Dedifferentiated amniotic fluid mesenchymal stem cell (primary cell): ENCODE measurements at regions not wholly inside any gene's neighbourhood (a gene's known extent, or its start where the extent isn't known, plus 50 kb on each side); places are given as distances from the start of the nearest gene placed in this dataset.
"Not testable (repeated sequence)": the region's sequence is repeated elsewhere in the genome, so short reads cannot be mapped to it uniquely, and the experiment has no call there.

Experiments
- DNase-seq: peaks from one replicate; pipeline ENCODE4 v3.0.0-alpha.2; 2016; ENCODE audit errors: extremely low spot score

DNA sequence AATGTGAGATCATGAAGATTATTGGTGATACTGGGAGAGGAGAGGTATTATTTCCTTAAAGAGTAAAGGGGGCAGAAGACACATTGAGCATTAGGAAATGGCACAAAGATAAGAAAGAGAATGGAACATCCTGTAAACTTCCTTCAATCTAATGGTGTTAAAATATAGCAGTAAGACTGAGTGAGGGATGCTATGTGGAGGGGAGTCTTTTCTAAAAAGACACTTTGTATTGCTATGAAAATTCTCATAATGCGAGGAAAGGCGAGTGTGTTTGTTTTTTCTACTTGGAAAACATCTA, 405.2 kb downstream of the ARL4A start:
- no peak for DNase-seq

DNA sequence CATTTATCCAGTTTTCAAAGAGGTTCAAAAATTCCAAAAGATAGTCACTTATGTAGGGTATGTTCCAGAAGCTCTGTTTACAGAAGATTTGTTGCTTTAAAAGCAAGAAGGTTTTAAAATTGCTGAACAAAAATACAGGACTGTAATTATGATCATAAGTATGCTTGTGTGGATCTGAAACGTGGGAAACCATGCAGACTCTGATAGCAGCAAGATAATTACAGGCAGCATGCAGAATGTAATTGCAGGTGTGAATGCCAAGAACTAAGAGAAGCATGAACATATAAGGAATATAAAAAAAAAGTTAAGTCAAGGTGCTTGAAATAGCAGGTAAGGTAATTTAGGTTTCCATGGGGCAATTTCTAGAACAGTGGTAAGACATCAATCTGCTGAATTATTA, 405.7 kb downstream of the ARL4A start:
- DNase-seq = no peak

DNA sequence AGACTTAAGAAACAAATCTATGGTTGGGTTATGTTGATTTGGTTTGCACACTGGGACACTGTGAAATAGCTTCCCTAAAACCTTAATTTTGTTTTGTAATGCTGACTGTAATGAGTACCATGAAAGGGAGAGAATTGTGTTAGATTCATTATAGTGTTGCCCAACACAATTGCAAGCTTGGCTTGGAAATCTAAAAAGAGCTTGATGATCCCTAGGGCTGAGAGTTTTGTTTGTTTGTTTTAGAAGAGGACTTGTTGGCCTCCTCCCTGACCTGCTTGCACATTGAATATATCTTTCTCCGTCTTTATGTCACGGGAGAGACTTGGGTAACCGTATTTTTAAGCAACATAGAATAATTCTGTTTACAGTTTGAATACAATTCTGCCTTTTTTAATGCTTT, 410.1 kb downstream of the ARL4A start:
- no peak for DNase-seq

DNA sequence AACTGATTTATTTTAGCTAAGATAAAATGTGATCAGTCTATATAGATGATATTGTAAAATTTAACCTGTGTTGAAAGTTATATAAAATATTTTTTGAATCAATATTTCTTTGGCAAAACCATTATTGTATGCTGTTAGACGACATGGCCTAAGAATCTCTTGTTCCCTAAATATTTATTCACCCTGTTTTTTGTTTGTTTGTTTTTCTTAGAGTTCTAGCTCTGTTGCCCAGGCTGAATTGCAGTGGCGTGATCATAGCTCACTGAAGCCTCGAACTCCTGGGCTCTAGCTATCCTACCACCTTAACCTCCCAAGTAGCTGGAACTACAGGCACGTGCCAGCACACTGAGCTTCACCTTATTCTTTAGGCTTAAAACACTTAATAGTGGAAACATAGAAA, 410.7 kb downstream of the ARL4A start:
- no peak for DNase-seq

DNA sequence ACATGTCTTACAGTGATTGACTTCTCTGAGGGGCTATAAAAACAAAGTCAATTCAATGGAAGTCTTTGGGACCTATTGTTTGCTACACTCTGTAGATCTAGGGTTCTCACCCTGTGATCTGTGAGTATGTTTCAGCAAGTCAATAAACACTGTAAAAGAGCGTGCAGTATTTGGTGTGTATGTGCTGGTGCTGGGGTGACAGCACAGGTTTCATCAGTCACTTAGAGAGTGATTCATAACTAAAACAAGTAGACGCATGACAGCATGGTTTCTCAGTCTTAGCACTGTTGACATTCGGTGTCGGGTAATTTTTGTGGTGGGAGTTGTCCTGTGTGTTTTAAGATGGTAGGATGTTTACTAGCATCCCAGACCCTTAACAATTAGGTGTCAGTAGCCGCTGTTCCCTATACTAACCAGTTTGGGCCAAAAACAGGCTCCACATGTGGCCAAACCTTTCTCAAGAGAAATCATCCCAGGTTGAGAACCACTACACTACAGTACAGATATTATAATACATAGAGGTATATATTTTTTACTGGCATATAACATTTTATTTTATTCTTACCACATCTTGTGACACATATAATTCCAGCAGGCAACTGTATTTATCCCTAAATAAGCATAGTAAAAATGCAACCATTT, 411.8 kb downstream of the ARL4A start:
- DNase-seq = no peak

DNA sequence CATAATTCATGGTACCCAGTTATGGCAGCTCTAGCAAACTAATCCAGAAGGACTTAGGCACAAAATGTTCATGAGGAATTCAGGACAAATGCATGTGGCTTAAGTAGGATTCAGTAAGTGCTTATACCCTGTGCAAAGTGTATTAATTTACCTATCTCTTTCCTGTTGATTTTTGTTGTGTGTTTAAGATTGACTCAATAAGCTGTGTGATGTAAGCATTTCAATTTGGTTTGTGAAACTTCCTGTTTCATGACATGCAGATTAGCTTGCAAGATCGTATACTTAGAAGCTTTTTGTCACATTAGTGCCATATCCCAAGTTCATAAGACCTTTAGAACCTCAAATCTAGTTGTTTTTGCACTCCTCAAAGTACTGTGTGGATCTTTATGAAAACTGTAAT, 416.7 kb downstream of the ARL4A start:
- no peak for DNase-seq

DNA sequence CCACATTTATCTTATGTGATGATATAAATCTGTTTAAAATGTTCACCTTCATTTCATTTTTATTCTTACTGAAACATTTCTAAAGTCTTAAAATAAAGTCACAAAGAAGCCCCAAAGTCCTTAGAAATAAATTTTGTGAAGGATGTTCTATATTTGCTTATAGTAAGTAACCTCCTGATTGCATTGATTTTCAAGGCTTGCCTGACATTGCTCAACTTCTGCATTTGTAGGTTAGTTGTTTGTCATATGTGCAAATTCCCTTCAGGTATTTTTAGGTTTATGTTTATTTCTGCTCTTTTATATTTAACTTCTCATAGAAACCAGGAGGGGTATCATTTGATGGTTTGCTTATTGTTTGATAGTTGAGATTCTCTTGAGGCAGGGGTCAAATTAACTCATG, 417.8 kb downstream of the ARL4A start:
- no peak for DNase-seq

DNA sequence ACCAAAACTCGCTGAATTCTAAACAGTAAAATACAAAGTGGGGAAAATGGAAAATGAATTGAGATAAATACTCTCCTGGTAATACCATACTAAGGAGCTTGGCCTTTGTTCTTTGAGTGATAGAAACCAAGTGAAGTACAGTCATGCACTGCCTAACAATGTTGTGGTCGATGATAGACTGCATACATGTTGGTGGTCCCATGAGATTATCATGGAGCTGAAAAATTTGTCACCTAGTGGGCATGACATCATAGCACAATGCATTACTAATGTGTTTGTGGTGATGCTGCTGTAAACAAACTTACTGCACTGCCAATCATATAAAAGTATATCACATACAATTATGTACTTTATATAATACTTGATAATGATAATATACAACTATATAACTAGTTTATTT, 419.1 kb downstream of the ARL4A start:
- DNase-seq = no peak

DNA sequence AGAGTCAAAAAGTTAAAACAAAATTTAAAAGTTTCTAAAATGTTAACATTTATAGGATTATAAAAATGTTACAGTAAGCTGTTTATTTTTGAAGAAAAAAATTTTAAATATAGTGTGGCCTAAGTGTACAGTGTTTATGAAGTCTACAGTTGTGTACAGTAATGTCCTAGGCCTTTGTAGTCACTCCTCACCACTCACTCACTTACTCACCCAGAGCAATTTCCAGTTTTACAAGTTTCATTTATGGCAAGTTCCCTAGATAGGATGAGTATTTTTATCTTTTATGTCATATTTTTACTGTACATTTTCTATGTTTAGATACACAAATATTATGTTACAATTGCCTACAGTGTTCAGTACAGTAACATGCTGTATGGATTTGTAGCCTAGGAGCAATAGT, 419.9 kb downstream of the ARL4A start:
- no peak for DNase-seq

DNA sequence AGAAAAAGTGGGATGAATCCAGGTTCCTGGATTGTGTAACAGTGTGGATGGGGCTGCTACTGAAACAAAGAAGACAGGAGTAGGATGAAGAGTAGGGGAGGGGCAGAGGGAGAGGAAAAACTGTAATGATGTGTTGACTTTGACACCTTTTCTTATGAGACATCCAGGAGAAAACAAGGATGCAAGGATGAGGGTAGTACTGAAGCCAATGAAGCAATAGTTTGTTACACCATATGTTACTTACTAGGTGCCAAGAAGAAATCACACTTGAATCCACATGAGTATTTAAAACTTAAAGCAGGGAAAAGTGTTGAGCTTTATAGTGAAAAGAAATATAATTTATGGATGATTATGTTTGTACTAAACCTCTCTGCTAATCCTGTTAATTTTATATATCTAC, 420.6 kb downstream of the ARL4A start:
- DNase-seq = no peak

DNA sequence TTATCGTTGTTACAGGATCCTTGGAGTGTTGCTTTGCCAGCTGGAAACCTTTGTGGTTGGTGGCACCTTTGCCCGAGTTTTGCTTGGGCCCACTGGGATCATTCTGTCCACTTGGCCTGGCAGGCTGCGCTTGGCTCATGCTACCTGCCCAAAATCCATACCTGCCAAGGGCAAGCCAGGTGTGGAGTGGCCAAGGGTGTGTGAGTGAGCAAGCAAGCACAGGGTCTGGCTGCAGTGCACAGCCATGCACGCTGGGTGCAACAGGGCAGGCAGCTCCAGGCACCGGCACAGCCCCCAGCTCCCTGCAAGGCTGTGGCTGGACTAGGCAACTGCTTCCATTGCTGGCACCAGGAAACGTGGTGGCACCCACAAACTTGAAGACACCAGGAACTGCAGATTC, 421.8 kb downstream of the ARL4A start:
- DNase-seq = no peak

DNA sequence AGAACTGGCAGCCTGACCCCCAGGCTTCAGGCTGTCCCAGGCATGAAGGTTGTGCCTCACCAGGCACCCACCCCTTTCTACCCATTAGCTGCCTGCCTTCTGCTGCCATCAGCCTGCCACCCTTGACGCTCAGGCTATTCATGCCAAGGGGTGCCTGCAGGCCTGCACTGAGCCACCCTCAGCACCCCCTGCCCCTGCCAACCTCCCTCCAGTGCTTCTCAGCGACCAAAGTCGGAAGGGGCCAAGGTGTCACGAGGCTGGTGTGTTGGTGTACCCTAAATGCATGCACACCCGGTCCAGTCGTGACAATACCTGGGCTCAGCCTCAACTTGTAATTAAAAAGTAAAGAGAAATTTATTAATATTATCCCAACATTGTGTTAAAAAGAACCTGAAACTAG, 422.7 kb downstream of the ARL4A start:
- no peak for DNase-seq

DNA sequence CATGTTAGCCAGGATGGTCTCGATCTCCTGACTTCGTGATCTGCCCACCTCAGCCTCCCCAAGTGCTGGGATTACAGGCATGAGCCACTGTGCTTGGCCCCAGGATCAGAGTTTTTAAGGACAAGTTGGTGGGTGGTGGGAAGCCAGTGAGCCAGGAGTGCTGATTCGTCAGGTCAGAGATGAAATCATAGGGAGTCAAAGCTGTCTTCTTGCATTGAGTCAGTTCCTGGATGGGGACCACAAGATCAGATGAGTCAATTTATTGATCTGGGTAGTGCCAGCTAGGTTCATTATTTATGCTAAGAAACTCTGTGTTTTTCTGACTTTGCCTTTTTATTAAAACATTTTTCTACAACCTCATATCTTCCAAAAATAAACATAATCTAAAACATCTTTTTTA, 423.8 kb downstream of the ARL4A start:
- DNase-seq = no peak

DNA sequence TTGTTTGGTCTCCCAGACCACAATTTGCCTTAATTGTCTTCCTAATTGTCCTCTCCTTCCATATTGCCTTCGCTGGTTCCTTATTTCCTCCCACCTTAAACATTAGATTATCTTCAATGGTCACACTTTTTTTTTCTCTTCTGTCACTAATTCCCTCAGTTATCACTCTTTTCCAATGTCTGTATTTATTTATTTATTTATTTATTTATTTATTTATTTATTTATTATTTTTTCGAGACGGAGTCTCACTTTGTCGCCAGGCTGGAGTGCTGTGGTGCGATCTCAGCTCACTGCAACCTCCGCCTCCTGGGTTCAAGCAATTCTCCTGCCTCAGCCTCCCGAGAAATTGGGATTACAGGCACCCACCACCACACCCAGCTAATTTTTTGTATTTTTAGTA, 426.8 kb downstream of the ARL4A start:
- not testable (repeated sequence) for DNase-seq

DNA sequence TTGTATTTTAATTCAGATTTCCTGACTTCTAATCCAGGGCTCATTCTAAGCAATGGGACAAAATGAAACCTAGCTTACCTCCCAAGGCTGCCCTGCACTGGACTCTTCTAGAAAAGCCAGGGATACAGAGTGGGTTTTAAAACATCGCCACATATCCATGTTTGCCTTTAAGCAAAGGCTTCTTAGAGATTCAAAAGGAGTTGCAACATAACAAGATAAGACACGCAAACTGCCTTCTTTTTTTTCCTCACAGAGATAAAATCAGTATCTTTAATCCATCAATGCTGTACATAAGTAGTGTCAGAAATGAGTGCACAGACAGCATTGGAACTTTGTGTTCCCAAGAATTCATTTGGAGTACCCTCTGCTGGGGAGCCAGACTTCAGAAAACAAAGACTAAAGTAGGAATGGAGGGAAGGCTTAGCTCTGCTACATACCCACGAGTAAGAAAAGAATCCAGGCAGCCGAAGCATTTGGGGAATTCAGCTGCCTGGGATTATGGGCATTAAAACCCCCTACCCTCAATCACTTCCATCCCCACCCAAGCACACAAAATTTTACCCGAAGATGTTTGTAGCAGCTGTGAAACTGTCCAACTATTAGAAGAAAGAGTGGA, 427.8 kb downstream of the ARL4A start:
- no peak for DNase-seq

DNA sequence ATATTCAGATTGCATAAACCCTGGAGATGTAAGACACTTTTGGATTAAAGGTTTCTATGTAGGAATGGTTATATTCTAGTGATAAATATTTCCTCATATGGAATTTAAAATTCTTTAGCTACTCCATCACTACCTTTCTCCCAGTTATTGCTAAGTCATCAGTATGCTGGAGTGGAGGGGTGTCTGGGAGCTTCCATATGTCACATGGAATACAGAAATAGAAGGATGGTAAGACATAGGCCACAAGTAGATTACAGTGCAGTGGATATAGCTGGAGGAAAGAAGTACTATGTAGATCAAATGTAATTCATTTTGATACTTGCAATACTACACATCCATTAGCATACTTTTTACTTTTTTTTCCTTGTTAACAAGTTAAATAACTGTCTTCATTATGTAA, 428.4 kb downstream of the ARL4A start:
- no peak for DNase-seq

DNA sequence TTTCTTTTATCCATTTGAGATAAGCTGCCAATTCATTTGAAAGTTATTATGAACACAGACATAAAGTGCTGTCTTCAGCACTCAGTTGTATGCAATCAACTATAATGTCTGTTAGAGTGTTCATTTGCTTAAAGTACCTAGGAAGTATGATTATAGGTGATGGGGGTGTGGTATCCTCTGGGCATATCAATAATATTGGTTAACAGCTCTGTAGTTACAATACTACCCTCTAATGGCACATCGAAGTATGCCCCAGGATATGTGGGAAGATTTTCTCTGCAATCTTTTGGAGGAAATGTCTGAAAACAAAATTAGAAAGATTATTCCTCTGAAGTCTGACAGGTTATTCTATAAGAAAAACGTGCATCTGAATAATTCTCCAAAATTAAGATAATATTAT, 429.7 kb downstream of the ARL4A start:
- no peak for DNase-seq

DNA sequence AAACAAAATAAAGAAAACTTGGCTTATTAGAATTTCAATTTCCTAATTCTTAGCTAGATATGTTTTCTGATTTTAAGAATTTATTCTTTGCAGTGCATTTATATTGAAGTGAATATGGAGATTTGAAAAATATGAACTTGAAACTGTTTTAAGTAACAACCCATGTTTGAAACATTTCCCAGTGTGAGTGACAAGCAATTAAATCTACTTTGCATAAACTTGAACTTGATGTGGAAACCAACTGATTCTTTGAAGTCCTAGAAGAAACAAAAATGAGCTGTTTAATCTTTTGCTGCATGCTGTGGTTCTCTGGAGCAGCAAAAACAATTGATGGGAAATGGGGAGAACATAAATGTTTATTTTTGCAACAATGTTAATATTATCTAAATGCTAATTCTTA, 430.2 kb downstream of the ARL4A start:
- DNase-seq = no peak

DNA sequence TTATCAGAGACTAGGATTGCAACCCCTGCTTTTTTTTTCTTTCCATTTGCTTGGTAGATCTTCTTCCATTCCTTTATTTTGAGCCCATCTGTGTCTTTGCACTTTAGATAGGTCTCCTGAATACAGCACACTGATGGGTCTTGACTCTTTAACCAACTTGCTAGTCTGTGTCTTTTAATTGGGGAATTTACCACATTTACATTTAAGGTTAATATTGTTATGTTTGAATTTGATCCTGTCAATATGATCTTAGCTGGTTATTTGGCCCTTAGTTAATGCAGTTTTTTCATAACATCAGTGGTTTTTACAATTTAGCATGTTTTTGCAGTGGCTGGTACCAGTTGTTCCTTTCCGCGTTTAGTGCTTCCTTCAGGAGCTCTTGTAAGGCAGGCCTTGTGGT, 437.2 kb downstream of the ARL4A start:
- not testable (repeated sequence) for DNase-seq

DNA sequence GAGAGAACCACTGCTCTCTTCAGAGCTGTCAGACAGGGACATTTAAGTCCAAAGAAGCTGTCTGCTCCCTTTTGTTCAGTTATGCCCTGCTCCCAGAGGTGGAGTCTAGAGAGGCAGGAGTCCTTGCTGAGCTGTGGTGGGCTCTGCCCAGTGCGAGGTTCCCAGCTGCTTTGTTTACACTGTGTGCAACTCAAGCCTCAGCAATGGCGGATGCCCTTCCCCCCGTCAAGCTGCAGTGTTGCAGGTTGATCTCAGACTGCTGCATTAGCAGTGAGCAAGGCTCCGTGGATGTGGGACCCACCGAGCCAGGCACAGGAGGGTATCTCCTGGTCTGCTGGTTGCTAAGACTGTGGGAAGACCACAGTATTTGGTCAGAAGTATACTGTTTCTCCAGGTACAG, 438.9 kb downstream of the ARL4A start:
- no peak for DNase-seq

DNA sequence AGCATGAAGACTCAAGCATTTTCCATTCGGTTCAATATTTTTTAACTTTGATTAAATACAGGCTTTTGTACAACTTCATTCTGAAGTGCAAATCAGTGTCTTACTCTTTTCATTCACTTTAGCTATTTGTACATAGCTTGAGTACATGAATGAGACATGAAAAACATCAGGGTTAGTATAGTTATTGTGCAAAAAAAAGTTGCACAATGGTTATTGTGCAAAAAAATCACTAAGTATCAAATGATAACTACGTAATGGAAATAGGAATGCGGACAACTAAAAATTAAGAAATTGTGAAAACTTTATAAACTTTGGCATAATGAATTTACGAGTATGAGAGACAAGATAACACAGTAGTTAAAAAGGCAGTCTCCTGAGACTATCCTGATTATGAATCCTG, 442.9 kb downstream of the ARL4A start:
- DNase-seq = no peak

DNA sequence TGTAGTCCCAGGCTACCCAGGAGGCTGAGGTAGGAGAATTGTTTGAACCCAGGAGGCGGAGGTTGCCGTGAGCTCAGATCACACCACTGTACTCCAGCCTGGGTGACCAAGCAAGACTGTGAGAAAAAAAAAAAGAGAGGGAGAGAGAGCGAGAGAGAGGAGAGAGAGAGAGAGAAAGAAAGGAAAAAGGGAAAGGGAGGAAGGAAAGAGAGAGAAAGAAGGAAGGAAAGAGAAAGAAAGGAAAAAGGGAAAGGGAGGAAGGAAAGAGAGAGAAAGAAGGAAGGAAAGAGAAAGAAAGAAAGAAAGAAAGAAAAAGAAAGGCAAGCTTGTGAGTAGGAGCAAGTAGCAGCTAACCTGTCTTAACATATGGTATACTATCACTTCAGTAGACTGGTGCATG, 443.5 kb downstream of the ARL4A start:
- DNase-seq = not testable (repeated sequence)

DNA sequence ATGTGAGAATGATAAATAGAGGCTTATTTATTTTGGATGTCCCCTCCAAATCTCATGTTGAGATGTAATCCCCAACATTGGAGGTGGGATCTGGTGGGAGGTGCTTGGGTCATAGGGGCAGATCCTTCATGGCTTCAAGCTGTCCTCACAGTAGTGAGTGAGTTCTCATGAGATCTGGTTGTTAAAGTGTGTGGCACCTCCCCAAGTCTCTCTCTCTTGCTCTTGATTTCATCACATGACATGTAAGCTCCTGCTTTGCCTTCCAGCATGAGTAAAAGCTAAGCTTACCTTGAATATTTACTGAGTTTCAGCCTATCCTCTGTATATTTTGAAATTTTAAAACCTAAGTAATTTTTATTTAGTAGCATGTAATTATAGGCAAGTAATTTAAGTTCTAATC, 444.9 kb downstream of the ARL4A start:
- DNase-seq = no peak

DNA sequence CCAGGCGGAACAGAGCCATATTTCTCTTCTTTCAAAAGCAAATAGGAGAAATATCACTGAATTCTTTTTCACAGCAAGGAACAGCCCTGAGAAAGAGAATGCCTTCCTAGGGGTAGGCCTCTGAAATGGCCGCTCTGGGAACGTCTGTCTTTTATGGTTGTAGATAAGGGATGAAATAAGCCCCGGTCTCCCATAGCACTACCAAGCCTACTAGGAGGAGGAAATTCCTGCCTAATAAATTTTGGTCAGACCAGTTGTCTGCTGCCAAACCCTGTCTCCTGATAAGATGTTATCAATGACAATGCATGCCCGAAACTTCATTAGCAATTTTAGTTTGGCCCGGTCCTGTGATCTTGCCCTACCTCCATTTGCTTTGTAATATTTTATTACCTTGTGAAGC, 448.9 kb downstream of the ARL4A start:
- DNase-seq = not testable (repeated sequence)
